HEK293 (cell line): ENCODE measurements at regions not wholly inside any gene's neighbourhood (a gene's known extent, or its start where the extent isn't known, plus 50 kb on each side); places are given as distances from the start of the nearest gene placed in this dataset.

Source experiments
- CTCF ChIP-seq: fragments of 450-650 bp; formaldehyde crosslinking; IDR thresholded peaks from 2 replicates; pipeline ENCODE4 v1.5.1; 2016; ENCODE audit warnings: missing biosample characterization, missing genetic modification characterization
- TSHZ1 ChIP-seq: fragments of 450-650 bp; formaldehyde crosslinking; IDR thresholded peaks from 2 replicates; pipeline ENCODE4 v1.5.1; 2016; ENCODE audit warnings: missing biosample characterization, missing genetic modification characterization, borderline replicate concordance
- ZBTB7A ChIP-seq: fragments of 450-650 bp; formaldehyde crosslinking; IDR thresholded peaks from 2 replicates; pipeline ENCODE4 v1.5.1; 2016; ENCODE audit warnings: low read depth, missing biosample characterization, missing genetic modification characterization
- ZNF121 ChIP-seq: fragments of 450-650 bp; formaldehyde crosslinking; IDR thresholded peaks from 2 replicates; pipeline ENCODE4 v1.5.1; 2016; ENCODE audit warnings: missing biosample characterization, missing genetic modification characterization
- ZNF530 ChIP-seq: fragments of 450-650 bp; formaldehyde crosslinking; IDR thresholded peaks from 2 replicates; pipeline ENCODE4 v1.5.1; 2016; ENCODE audit warnings: low read depth, missing biosample characterization, missing genetic modification characterization
- ZNF600 ChIP-seq: fragments of 450-650 bp; formaldehyde crosslinking; IDR thresholded peaks from 2 replicates; pipeline ENCODE4 v1.5.1; 2016; ENCODE audit warnings: missing biosample characterization, missing genetic modification characterization

GRCh38 chr5:143559586-143560109, 156.2 kb upstream of the NR3C1 start:
- TF ChIP-seq TSHZ1 (tag by site-specific recombination) (no peak), ZNF121 (no peak), ZNF600 (no peak), CTCF (tag by site-specific recombination) (no peak), ZBTB7A (no peak), ZNF530 (no peak)
